ENCODE measurements at regions not wholly inside any gene's neighbourhood (a gene's known extent, or its start where the extent isn't known, plus 50 kb on each side); places are given as distances from the start of the nearest gene placed in this dataset.

GRCh38 chr5:60495644-60496520 lies 204.1 kb downstream of the DEPDC1B start:
- Histone ChIP-seq H3K4me2 (no peak overlapping the region), H4K20me1 (ENCODE audit: insufficient read depth, poor library complexity, severe bottlenecking) (no peaks in the 10 kb centered on the region), H3K9me3 (ENCODE audit: low read depth) (no peaks in the 10 kb centered on the region), H2AFZ (no peak overlapping the region), H3K27ac (no peak overlapping the region), H3K4me3 (no peak overlapping the region), H3K27me3 (no peaks in the 10 kb centered on the region), H3K4me1 (ENCODE audit: insufficient read depth) (peaks cover 4% of the 10 kb centered on the region), H3K9me2 (replicated peaks; ENCODE audit: insufficient read depth) (no peaks in the 10 kb centered on the region), H3K79me2 (no peaks in the 10 kb centered on the region), H3K36me3 (replicated peaks; ENCODE audit: insufficient read depth, low read depth) (no peaks in the 10 kb centered on the region)
- TF ChIP-seq EZH2phosphoT487 (IDR thresholded peaks at IDR 0.05; ENCODE audit: low read depth, severe bottlenecking, unreplicated experiment) (no peak), CTCF (IDR thresholded peaks at IDR 0.05; ENCODE audit: poor library complexity) (no peak), EZH2 (IDR thresholded peaks at IDR 0.05; ENCODE audit: borderline replicate concordance) (no peak)
- no peak for DNase-seq (ENCODE audit: low spot score)
- 84% methylated on average over 7 of the region's 7 CpGs for WGBS (ENCODE audit: low lambda C conversion rate, missing lambda C conversion rate)

- TF ChIP-seq EZH2phosphoT487 (IDR thresholded peaks at IDR 0.05; ENCODE audit: low read depth, severe bottlenecking, unreplicated experiment) (no peak), CTCF (IDR thresholded peaks at IDR 0.05; ENCODE audit: poor library complexity) (no peak), EZH2 (IDR thresholded peaks at IDR 0.05; ENCODE audit: borderline replicate concordance) (no peak)
- no peaks in the 10 kb centered on the region for H3K27me3 ChIP-seq
- no peak for DNase-seq (ENCODE audit: low spot score)
These were observed 205.3 kb downstream of the DEPDC1B start for GRCh38 chr5:60494635-60495034.

DNA sequence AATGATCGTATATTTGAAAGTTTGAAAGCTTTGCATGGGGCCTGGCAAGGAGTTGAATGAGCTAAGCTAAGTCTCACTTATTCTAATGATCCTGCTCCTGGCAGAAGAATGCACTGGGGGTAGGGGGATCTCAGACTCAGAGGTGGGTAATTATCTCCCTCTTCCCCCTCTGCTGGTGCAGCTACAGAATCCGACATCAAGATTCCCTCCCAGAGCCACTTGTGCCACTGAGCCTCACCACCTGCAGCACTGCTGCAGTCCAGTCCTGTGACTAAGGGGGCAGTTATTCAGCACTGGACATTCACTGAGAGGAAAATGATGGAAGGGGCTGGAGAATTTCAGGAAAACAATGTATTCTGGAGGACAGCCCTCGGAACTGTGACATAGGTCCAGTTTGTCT lies 205.8 kb downstream of the DEPDC1B start:
- no peaks in the 10 kb centered on the region for H3K36me3 ChIP-seq (replicated peaks; ENCODE audit: insufficient read depth, low read depth)
- H3K27me3 ChIP-seq, result no peaks in the 10 kb centered on the region
- no peaks in the 10 kb centered on the region for H4K20me1 ChIP-seq (ENCODE audit: insufficient read depth, poor library complexity, severe bottlenecking)
- H3K27ac ChIP-seq, result no peak overlapping the region
- H3K9me2 ChIP-seq (replicated peaks; ENCODE audit: insufficient read depth), result no peaks in the 10 kb centered on the region
- 83% methylated on average over 3 of the region's 3 CpGs for WGBS (ENCODE audit: low lambda C conversion rate, missing lambda C conversion rate)
- no peak overlapping the region for H3K4me2 ChIP-seq
- peaks cover 4% of the 10 kb centered on the region for H3K4me1 ChIP-seq (ENCODE audit: insufficient read depth)
- TF ChIP-seq EZH2 (IDR thresholded peaks at IDR 0.05; ENCODE audit: borderline replicate concordance) (no peak), CTCF (IDR thresholded peaks at IDR 0.05; ENCODE audit: poor library complexity) (no peak), EZH2phosphoT487 (IDR thresholded peaks at IDR 0.05; ENCODE audit: low read depth, severe bottlenecking, unreplicated experiment) (no peak)
- H3K4me3 ChIP-seq, result no peak overlapping the region
- no peak overlapping the region for H2AFZ ChIP-seq
- no peaks in the 10 kb centered on the region for H3K9me3 ChIP-seq (ENCODE audit: low read depth)
- DNase-seq (ENCODE audit: low spot score), result no peak
- H3K79me2 ChIP-seq, result no peaks in the 10 kb centered on the region

More at GRCh38 chr5:60494635-60495034, 205.3 kb downstream of the DEPDC1B start:
- H4K20me1 ChIP-seq (ENCODE audit: insufficient read depth, poor library complexity, severe bottlenecking), result no peaks in the 10 kb centered on the region
- no peak overlapping the region for H3K27ac ChIP-seq
- no peaks in the 10 kb centered on the region for H3K36me3 ChIP-seq (replicated peaks; ENCODE audit: insufficient read depth, low read depth)
- no peak overlapping the region for H2AFZ ChIP-seq
- no peaks in the 10 kb centered on the region for H3K79me2 ChIP-seq
- no peak overlapping the region for H3K4me3 ChIP-seq
- H3K9me2 ChIP-seq (replicated peaks; ENCODE audit: insufficient read depth), result no peaks in the 10 kb centered on the region
- no peaks in the 10 kb centered on the region for H3K9me3 ChIP-seq (ENCODE audit: low read depth)
- H3K4me1 ChIP-seq (ENCODE audit: insufficient read depth), result peaks cover 4% of the 10 kb centered on the region
- H3K4me2 ChIP-seq, result no peak overlapping the region
